AG04450 (cell line): ENCODE measurements at regions not wholly inside any gene's neighbourhood (a gene's known extent, or its start where the extent isn't known, plus 50 kb on each side); places are given as distances from the start of the nearest gene placed in this dataset.
"Not testable (repeated sequence)": the region's sequence is repeated elsewhere in the genome, so short reads cannot be mapped to it uniquely, and the experiment has no call there.

ENCODE experiments used
- CTCF ChIA-PET: fragments of 300-600, 350-600 bp; formaldehyde crosslinking; extraction: SDS; loops from one replicate; lab custom pipeline; 2022; ENCODE audit warnings: antibody characterized with exemption, inconsistent platforms; lab: Charles Lee
- POLR2A ChIA-PET: fragments of 350-600 bp; formaldehyde crosslinking; extraction: SDS; loops from one replicate; lab custom pipeline; 2021; ENCODE audit warnings: antibody characterized with exemption, inconsistent platforms; lab: Yijun Ruan, JAX
- DNase-seq: peaks from one replicate; pipeline ENCODE4 v3.0.0-alpha.2; 2011; ENCODE audit warnings: low read depth, low spot score
- H3K27ac ChIP-seq: one replicate; pipeline ENCODE4 v1.5.1; 2012; ENCODE audit warnings: low read depth, low read length, control low read depth
- H3K27me3 ChIP-seq: one replicate; pipeline ENCODE4 v1.6.0; 2012; ENCODE audit warnings: low read length; ENCODE audit not compliant: control insufficient read depth, insufficient read depth
- H3K4me3 ChIP-seq: 2 replicates; pipeline ENCODE4 v1.5.1; 2011; ENCODE audit warnings: mild to moderate bottlenecking, low read depth, low read length, control low read depth
- H3K9me3 ChIP-seq: 2 replicates; pipeline ENCODE4 v1.5.1; 2012; ENCODE audit warnings: low read length; ENCODE audit not compliant: control insufficient read depth, insufficient read depth
- CTCF ChIP-seq: IDR thresholded peaks from 2 replicates; pipeline ENCODE4 v1.5.1; 2011; ENCODE audit warnings: low read depth, low read length, control low read depth, inconsistent platforms

GRCh38 chr6:62775427-62776022 is 435.7 kb upstream of the FKBP1C start:
- no peak for TF ChIP-seq CTCF
- Histone ChIP-seq H3K9me3 (peaks cover 4% of the 10 kb centered on the region; the same call in 1 of the 2 replicates), H3K27ac (no peak overlapping the region), H3K4me3 (no peak overlapping the region), H3K27me3 (no peaks in the 10 kb centered on the region)
- no peak for DNase-seq
- CTCF ChIA-PET = no interaction called here
- POLR2A ChIA-PET = no interaction called here

GRCh38 chr6:62766174-62766573 is 445.1 kb upstream of the FKBP1C start:
- POLR2A ChIA-PET, H3K9me3 ChIP-seq, H3K4me3 ChIP-seq, CTCF ChIA-PET, DNase-seq, H3K27ac ChIP-seq, H3K27me3 ChIP-seq: not testable (repeated sequence)

- Histone ChIP-seq H3K27me3 (no peaks in the 10 kb centered on the region), H3K9me3 (no peaks in the 10 kb centered on the region), H3K27ac (no peak overlapping the region), H3K4me3 (no peak overlapping the region)
- POLR2A ChIA-PET = no interaction called here
- TF ChIP-seq CTCF = no peak
- CTCF ChIA-PET = no interaction called here
- DNase-seq = no peak
Observed at GRCh38 chr6:62764841-62765240, 446.4 kb upstream of the FKBP1C start.

GRCh38 chr6:62763125-62763912 is 447.9 kb upstream of the FKBP1C start:
- H3K27me3 ChIP-seq = no peaks in the 10 kb centered on the region
- H3K27ac ChIP-seq = no peak overlapping the region
- POLR2A ChIA-PET = no interaction called here
- no peak overlapping the region for H3K4me3 ChIP-seq
- TF ChIP-seq CTCF = no peak
- no peaks in the 10 kb centered on the region for H3K9me3 ChIP-seq
- CTCF ChIA-PET = no interaction called here
- DNase-seq = no peak

GRCh38 chr6:62746968-62747367 is 460.9 kb upstream of the KHDRBS2 start:
- no peak for TF ChIP-seq CTCF
- Histone ChIP-seq H3K4me3 (no peak overlapping the region), H3K9me3 (peaks cover 2% of the 10 kb centered on the region; the same call in 1 of the 2 replicates), H3K27me3 (no peaks in the 10 kb centered on the region), H3K27ac (no peak overlapping the region)
- CTCF ChIA-PET = no interaction called here
- POLR2A ChIA-PET = no interaction called here
- DNase-seq = no peak
